ENCODE measurements at regions not wholly inside any gene's neighbourhood (a gene's known extent, or its start where the extent isn't known, plus 50 kb on each side); places are given as distances from the start of the nearest gene placed in this dataset.

DNA sequence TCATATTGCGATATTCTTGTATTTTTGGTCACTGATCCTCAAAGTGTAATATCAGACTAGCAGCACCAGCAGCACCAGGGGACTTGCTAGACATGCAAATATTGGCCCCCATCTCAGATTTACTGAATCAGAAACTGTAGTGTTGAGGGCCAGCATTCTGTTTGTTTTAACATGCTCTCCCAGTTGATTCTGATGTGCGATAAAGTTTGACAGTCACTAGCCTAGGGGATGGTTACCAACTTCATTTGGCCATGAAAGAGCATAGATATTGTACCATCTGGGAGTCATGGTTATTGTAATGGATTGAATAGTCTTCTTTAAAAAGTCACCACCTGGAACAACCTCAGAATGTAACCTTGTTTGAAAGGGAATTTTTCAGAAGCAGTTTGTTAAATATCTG, 1090.4 kb upstream of the RAG2 start:
- no peak for DNase-seq

DNA sequence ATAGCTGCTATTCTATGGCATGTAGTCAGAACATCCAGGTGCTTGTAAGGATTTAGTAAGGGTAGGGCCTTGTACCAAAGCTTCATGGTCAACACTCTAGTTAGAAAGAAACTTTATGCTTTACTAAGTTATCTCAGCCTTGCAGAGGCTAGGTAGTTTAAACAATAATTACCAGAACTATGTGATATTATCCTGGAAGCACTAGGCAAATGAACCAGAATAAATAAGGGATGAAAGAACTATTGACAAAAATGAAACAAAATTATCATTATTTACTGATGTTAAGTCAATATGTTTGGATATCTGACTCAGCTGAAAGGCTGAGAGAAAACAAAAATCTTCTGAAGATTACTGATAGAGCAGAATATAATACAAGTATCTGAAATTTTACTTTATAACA, 1089.1 kb upstream of the RAG2 start:
- DNase-seq: no peak

DNA sequence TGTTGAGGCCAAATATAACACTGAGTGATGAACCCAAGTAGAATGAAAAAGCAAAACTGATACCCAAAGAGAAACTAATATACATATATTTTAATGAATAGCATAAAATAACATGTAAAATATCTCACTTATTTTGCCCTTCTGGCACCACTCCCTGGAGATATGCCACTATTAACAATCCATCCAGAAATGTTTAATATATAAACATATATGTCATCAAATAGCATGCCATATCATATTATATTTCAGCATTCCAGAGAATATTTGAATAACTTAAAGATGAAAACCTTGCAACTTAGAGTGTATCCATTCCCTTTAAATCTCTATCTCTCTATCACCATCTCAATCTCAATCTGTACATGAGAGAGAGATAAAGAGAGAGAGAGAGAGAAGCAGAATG, 1073.3 kb upstream of the RAG2 start:
- DNase-seq: no peak

GRCh38 chr11:37666960-37667359, 1068.9 kb upstream of the RAG2 start:
- no peak for DNase-seq

DNA sequence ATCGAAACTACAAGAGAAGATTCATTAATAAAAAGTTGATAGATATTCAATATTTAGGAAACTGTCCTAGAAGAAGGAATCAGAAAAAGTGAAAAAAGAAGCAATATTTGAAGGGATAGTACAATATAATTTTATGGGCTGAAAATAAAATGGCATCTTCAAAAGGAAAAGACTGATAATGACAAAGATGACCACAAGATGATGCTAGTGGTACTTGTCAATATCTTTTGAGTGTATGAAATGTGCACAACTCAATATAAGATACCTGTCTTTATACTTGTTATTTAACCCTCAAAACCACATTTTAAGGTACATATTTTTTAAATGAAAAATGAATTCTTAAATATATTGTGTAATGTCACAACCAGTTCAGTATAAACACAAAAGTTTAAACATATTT, 1059.6 kb upstream of the RAG2 start:
- DNase-seq: no peak

DNA sequence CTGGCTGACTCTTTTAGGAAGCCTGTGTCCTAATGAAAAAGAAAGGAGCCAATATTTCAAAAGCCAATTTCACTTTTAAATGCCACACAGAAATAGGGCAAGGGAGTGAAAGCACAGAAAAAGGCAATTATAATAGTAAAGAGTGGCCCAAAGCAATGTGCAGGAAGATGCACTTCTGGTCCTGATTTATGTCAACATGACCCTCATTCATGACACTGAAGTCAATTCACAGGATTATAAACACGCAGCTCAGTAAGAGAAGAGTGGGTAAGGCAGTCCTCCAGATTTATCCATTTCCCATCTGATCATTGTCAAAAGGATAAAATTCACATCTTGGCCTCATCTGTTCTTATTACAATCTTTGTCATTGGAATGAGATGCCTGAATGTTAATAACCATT, 1049.7 kb upstream of the RAG2 start:
- DNase-seq: no peak

DNA sequence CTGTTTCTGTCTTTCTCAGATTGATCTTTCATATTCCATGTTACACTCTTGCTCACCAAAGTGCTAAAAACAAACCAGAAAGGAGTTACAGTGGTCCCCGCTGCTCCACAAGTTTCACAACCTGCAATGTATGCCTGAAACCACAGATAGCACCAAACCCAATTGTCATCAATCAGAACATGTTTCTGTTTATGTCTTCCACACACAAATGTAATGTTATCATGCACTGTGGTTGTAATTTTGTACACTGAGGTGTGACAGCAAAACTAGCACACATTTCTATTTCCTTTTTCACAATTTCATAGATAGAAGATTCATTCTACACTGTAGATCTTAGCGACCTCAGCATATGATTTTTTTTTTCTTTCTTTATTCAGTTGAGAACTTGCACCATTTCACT, 1045.9 kb upstream of the RAG2 start:
- DNase-seq: no peak

DNA sequence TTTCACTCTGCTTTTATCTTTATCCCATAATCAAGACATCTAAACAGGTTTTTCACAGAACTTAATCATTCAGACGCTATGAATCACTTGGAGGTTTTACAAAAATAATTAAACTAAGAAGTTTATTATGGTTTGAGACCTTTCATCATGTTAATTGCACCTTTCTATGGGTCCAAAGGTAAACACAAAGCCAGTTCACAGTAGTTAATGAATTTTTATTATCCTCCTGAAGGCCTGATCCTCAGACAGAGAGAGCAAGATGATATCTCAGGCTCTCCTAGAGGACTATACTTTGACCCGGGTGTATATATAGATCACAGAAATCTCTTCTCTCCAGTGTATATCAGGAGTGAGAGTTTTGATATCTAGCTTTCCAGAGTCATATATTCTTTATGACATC, 1044.3 kb upstream of the RAG2 start:
- no peak for DNase-seq

DNA sequence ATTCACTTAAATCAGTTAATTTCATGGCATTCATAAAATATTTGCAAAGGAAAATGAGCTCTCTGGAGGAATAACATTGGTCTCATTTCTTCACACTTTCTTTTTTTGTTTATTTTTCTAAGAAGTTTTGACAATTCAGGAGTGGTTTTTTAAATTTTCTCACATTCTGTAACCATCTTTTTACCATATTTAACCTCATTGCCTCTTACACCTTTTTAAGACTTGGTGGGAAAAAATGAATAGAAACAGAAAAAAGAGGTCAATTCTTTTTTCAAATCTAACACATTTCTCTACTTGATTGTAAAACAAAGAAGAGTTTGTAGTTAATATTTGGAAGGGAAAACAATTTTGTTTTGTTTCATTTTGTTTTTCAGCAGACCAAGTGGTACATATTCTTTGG, 1034.7 kb upstream of the RAG2 start:
- no peak for DNase-seq

DNA sequence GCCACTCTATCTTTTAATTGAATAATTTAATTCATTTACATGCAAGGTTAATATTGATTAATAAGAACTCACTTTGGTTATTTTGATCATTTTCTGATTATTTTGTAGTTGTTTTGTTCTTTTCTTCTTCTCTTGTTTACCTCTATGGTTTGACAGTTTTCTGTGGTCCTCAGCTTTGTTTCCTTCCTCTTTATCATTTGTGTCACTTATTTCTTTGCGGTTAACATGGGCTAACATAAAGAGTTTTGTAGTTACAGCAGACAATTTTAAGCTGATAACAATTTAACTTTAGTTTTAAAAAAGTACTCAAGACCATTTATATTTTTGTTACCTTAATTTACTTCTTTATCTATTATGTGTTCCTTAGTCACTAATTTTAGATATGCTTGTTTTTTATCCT, 1032.8 kb upstream of the RAG2 start:
- DNase-seq: no peak

- DNase-seq: no peak
Observed at GRCh38 chr11:37623778-37624177, 1025.7 kb upstream of the RAG2 start.

- DNase-seq: no peak
Observed at GRCh38 chr11:37621662-37622061, 1023.6 kb upstream of the RAG2 start.

- no peak for DNase-seq
Observed at GRCh38 chr11:37616291-37616690, 1018.3 kb upstream of the RAG2 start.

- DNase-seq: no peak
Observed at GRCh38 chr11:37613031-37613430, 1015.0 kb upstream of the RAG2 start.

GRCh38 chr11:37612146-37612545, 1014.1 kb upstream of the RAG2 start:
- DNase-seq: no peak

DNA sequence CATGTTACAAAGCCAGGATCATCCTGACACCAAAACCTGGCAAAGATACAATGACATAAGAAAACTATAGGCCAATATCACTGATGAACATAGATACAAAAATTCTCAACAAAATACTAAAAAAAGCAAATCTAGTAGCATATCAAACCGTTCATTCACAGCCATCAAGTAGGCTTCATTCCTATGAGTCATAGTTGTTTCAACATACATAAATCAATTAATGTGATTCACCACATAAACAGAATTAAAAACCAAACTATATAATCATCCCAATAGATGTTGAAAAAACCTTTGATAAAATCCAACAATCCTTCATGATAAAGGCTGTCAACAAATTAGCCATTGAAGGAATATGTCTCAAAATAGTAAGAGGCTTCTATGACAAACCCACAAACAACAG, 1007.2 kb upstream of the RAG2 start:
- DNase-seq: no peak

DNA sequence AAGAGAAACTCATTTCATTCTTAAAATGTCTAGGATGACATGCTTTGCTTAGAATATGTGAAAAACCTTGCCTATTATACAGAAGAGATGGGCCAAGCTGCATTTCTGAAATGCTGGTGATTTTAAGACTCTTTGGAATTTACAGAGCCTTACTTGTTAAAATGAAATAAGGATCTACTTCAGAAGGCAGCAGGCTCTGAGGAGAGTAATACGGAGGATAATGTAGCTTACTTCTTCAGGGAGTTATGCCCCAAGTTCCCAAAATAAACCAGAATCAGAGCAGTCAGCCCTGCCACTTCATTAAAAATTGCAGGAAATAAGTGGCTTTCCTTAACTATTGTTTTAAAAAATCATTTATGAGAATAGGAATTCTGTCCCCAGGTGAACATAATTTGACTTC, 1000.3 kb upstream of the RAG2 start:
- DNase-seq: no peak

DNA sequence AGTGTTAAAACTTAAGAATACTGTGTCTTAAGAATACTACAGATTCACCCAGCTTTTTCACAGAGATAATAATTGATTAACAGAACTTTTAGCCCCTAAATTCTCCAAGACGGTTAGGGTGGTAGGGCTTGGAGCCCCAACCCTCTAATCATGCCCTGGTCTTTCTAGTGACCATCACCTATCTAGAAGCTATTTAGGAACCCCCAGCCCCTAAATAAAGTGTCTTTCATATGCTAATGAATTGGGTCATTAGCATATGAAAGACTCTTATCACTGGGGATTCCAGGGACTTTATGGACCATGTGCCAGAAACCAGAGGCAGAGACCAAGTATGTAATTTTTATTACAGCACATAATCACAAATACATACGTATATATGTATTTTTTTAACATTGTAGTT, 999.7 kb upstream of the RAG2 start:
- DNase-seq: no peak

DNA sequence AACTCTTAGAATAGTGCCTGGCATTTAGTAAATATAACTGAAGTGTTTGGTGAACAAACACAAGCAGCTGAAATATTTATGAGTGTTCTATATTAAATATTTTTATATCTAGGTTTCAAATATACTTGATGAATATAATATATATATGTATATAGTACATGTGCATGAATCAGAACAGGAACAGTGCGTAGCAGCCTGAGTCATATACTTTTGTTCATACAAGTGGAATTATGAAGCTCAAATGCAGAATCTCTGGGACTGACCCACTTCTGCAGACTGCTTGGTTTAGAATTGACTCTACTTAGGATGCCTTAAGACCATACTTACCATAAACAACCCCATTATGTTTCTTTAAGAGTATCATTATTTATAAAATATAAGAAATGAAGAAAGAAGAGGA, 997.8 kb upstream of the RAG2 start:
- no peak for DNase-seq

DNA sequence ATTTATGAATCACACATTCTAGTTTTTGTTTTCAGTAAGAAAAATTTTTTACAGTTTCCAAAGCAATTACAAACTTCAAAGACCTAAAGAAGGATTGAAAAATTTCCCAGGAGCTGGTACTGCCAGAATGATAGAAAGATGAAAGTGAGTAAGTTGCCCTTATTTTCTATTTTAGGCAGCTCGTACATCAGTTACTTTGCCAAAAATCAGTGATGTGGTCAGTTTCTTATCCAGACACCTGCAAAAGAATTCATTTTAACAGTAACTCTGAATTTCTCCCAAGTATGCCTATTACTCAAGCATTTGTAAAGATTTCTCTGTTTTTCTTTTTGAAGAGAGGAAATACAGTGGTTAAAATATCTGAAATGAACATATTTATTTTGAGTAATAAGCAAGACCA, 976.3 kb upstream of the RAG2 start:
- DNase-seq: no peak

GRCh38 chr11:37572491-37573171, 974.6 kb upstream of the RAG2 start:
- no peak for DNase-seq

- DNase-seq: no peak
Observed at GRCh38 chr11:37571246-37571645, 973.2 kb upstream of the RAG2 start.

GRCh38 chr11:37560991-37561390, 963.0 kb upstream of the RAG2 start:
- no peak for DNase-seq

- no peak for DNase-seq
Observed at GRCh38 chr11:37560346-37560745, 962.3 kb upstream of the RAG2 start.

DNA sequence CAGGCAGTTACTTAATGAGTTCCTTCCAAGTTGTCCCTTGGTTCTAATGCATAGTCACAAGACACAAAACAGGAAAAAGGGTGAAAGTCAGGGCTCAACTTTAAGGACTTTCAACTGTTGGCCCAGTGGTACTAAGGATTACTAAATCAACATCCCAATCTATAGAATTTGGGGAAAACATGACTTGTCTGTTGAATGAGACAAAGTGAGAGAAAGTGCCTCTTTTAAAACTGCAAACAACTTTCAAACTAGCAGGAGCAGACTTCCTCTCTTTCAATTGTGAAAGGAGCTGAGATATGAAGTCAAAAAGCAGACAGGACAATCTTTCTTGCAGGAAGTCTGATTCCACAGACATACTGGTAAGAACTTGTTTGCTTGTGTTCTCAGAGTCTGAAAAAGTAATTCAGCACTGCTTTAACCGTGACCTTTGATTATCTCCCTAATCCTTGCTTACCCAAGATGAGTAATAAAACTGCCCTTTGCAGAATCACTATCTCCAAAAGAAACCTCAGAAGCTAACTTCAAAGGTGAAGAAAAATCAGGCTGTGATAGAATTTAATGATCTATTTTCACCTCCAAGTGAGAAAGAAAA, 960.7 kb upstream of the RAG2 start:
- no peak for DNase-seq

Data from NCI-H1048 (cell line).